NCI-H2196 (cell line): ENCODE measurements at regions not wholly inside any gene's neighbourhood (a gene's known extent, or its start where the extent isn't known, plus 50 kb on each side); places are given as distances from the start of the nearest gene placed in this dataset.
"Not testable (repeated sequence)": the region's sequence is repeated elsewhere in the genome, so short reads cannot be mapped to it uniquely, and the experiment has no call there.

Experiments used
- DNase-seq: peaks from one replicate; lab custom pipeline; 2025; ENCODE audit not compliant: unreplicated experiment; lab: John Stamatoyannopoulos, UW

GRCh38 chr18:26653943-26654615, 105.7 kb upstream of the KCTD1 start:
- no peak for DNase-seq

- DNase-seq: no peak
Measured at GRCh38 chr18:26652501-26652900, 104.1 kb upstream of the KCTD1 start.

- no peak for DNase-seq
Measured at GRCh38 chr18:26650310-26651268, 102.2 kb upstream of the KCTD1 start.

GRCh38 chr18:26649193-26649543, 100.8 kb upstream of the KCTD1 start:
- no peak for DNase-seq

GRCh38 chr18:26648509-26649192, 100.3 kb upstream of the KCTD1 start:
- no peak for DNase-seq

- DNase-seq: no peak
Measured at GRCh38 chr18:26646901-26647300, 98.5 kb upstream of the KCTD1 start.

- DNase-seq: no peak
Measured at GRCh38 chr18:26642440-26643348, 94.3 kb upstream of the KCTD1 start.

GRCh38 chr18:26640541-26640940, 92.2 kb upstream of the KCTD1 start:
- DNase-seq: no peak

GRCh38 chr18:26639149-26639548, 90.8 kb upstream of the KCTD1 start:
- DNase-seq: no peak

- DNase-seq: no peak
Measured at GRCh38 chr18:26637983-26638382, 89.6 kb upstream of the KCTD1 start.

GRCh38 chr18:26637324-26637723, 89.0 kb upstream of the KCTD1 start:
- DNase-seq: no peak

GRCh38 chr18:26635466-26635865, 87.1 kb upstream of the KCTD1 start:
- no peak for DNase-seq

- no peak for DNase-seq
Measured at GRCh38 chr18:26634631-26635030, 86.3 kb upstream of the KCTD1 start.

GRCh38 chr18:26631135-26631534, 82.8 kb upstream of the KCTD1 start:
- no peak for DNase-seq

- DNase-seq: no peak
Measured at GRCh38 chr18:26630596-26630995, 82.2 kb upstream of the KCTD1 start.

GRCh38 chr18:26628017-26628416, 79.7 kb upstream of the KCTD1 start:
- DNase-seq: no peak

- no peak for DNase-seq
Measured at GRCh38 chr18:26624443-26624842, 76.1 kb upstream of the KCTD1 start.

GRCh38 chr18:26623314-26623713, 75.0 kb upstream of the KCTD1 start:
- DNase-seq: not testable (repeated sequence)

- no peak for DNase-seq
Measured at GRCh38 chr18:26621161-26622026, 73.0 kb upstream of the KCTD1 start.

GRCh38 chr18:26619350-26619749, 71.0 kb upstream of the KCTD1 start:
- no peak for DNase-seq
